DOHH2 (cell line): ENCODE measurements at regions not wholly inside any gene's neighbourhood (a gene's known extent, or its start where the extent isn't known, plus 50 kb on each side); places are given as distances from the start of the nearest gene placed in this dataset.

ENCODE experiments used
- H3F3A ChIP-seq: fragments of 200-600 bp; sonication (generic), shearing (Covaris generic); 2 replicates; pipeline ENCODE4 v1.6.0; 2016; ENCODE audit warnings: antibody characterized with exemption, mild to moderate bottlenecking; ENCODE audit not compliant: control insufficient read depth, insufficient read depth
- H3K27ac ChIP-seq: fragments of 200-600 bp; sonication (generic); 2 replicates; pipeline ENCODE4 v1.5.1; 2014; ENCODE audit warnings: low read depth, mild to moderate bottlenecking, low read length, moderate library complexity
- H3K27me3 ChIP-seq: fragments of 200-600 bp; sonication (generic); 2 replicates; pipeline ENCODE4 v1.6.1; 2014; ENCODE audit warnings: mild to moderate bottlenecking, low read length, mixed read lengths; ENCODE audit not compliant: control insufficient read depth
- H3K36me3 ChIP-seq: fragments of 200-600 bp; sonication (generic); 2 replicates; pipeline ENCODE4 v1.6.1; 2014; ENCODE audit warnings: mild to moderate bottlenecking, low read length, moderate library complexity, mixed read lengths; ENCODE audit not compliant: control insufficient read depth
- H3K4me1 ChIP-seq: fragments of 200-600 bp; sonication (generic); 2 replicates; pipeline ENCODE4 v1.6.1; 2014; ENCODE audit warnings: mild to moderate bottlenecking, low read length, mixed read lengths; ENCODE audit not compliant: control insufficient read depth
- H3K4me2 ChIP-seq: fragments of 200-600 bp; sonication (generic); 2 replicates; pipeline ENCODE4 v1.6.0; 2014; ENCODE audit warnings: mild to moderate bottlenecking, low read length, moderate library complexity
- H3K4me3 ChIP-seq: fragments of 200-600 bp; sonication (generic); 2 replicates; pipeline ENCODE4 v1.5.1; 2014; ENCODE audit warnings: mild to moderate bottlenecking, low read length, mixed read lengths
- H3K79me2 ChIP-seq: fragments of 200-600 bp; sonication (generic); 2 replicates; pipeline ENCODE4 v1.6.1; 2014; ENCODE audit warnings: mild to moderate bottlenecking, low read length, mixed read lengths; ENCODE audit not compliant: control insufficient read depth
- H3K9me2 ChIP-seq: fragments of 200-600 bp; sonication (generic); replicated peaks from 2 replicates; pipeline ENCODE4 v1.6.1; 2014; ENCODE audit warnings: mild to moderate bottlenecking, low read length, mixed read lengths; ENCODE audit not compliant: control insufficient read depth
- H3K9me3 ChIP-seq: fragments of 200-600 bp; sonication (generic); 2 replicates; pipeline ENCODE4 v1.6.1; 2014; ENCODE audit warnings: antibody characterized with exemption, low read length, mixed read lengths; ENCODE audit not compliant: control insufficient read depth, insufficient read depth
- H4K20me1 ChIP-seq: fragments of 200-600 bp; sonication (generic); 2 replicates; pipeline ENCODE4 v1.6.0; 2014; ENCODE audit warnings: low read depth, mild to moderate bottlenecking, antibody characterized with exemption, low read length, moderate library complexity; ENCODE audit not compliant: control insufficient read depth, insufficient read depth
- CTCF ChIP-seq: fragments of 200-600 bp; sonication (generic); IDR thresholded peaks from one replicate; pipeline ENCODE4 v1.5.1; 2014; ENCODE audit warnings: antibody characterized with exemption, mild to moderate bottlenecking, low read depth, low read length; ENCODE audit not compliant: poor library complexity, severe bottlenecking
- EZH2phosphoT487 ChIP-seq: fragments of 200-600 bp; sonication (generic); IDR thresholded peaks from 2 replicates; pipeline ENCODE4 v1.6.1; 2017; ENCODE audit warnings: borderline replicate concordance, mild to moderate bottlenecking, antibody characterized with exemption, low read length, moderate library complexity, mixed read lengths

- no peak overlapping the region for H3K27ac ChIP-seq
- H3K36me3 ChIP-seq, result no peaks in the 10 kb centered on the region
- no peaks in the 10 kb centered on the region for H3F3A ChIP-seq
- H3K4me3 ChIP-seq, result no peak overlapping the region
- H3K9me2 ChIP-seq, result no peaks in the 10 kb centered on the region
- H3K4me2 ChIP-seq, result no peak overlapping the region
- no peaks in the 10 kb centered on the region for H3K79me2 ChIP-seq
- no peak for TF ChIP-seq CTCF
- no peak for TF ChIP-seq EZH2phosphoT487
- no peaks in the 10 kb centered on the region for H3K9me3 ChIP-seq
- H3K27me3 ChIP-seq, result no peaks in the 10 kb centered on the region
- no peaks in the 10 kb centered on the region for H4K20me1 ChIP-seq
- no peaks in the 10 kb centered on the region for H3K4me1 ChIP-seq
Observed at GRCh38 chr17:69788957-69789356, 286.1 kb upstream of the KCNJ16 start.

GRCh38 chr17:69796078-69796477 lies 278.9 kb upstream of the KCNJ16 start:
- no peak overlapping the region for H3K4me3 ChIP-seq
- no peaks in the 10 kb centered on the region for H3K9me2 ChIP-seq
- H3K27ac ChIP-seq, result no peak overlapping the region
- no peaks in the 10 kb centered on the region for H3K79me2 ChIP-seq
- no peaks in the 10 kb centered on the region for H3K36me3 ChIP-seq
- no peaks in the 10 kb centered on the region for H3F3A ChIP-seq
- TF ChIP-seq CTCF (no peak), EZH2phosphoT487 (no peak)
- peaks cover under 1% of the 10 kb centered on the region; the same call in 1 of the 2 replicates for H3K9me3 ChIP-seq
- H3K4me1 ChIP-seq, result no peaks in the 10 kb centered on the region
- H3K27me3 ChIP-seq, result no peaks in the 10 kb centered on the region
- H3K4me2 ChIP-seq, result no peak overlapping the region
- H4K20me1 ChIP-seq, result no peaks in the 10 kb centered on the region

- Histone ChIP-seq H3K4me2 (no peak overlapping the region), H3F3A (no peaks in the 10 kb centered on the region), H3K4me1 (no peaks in the 10 kb centered on the region), H3K27me3 (no peaks in the 10 kb centered on the region), H3K4me3 (no peak overlapping the region), H3K79me2 (no peaks in the 10 kb centered on the region), H3K27ac (no peak overlapping the region), H3K9me3 (peaks cover 17% of the 10 kb centered on the region; the same call in 1 of the 2 replicates), H3K36me3 (no peaks in the 10 kb centered on the region), H3K9me2 (0 out of 2 replicates have a peak, but pooled peaks cover 2% of the 10 kb centered on the region), H4K20me1 (no peaks in the 10 kb centered on the region)
- TF ChIP-seq CTCF (no peak), EZH2phosphoT487 (no peak)
Observed at GRCh38 chr17:69800870-69801269, 274.2 kb upstream of the KCNJ16 start.
